ENCODE measurements at regions not wholly inside any gene's neighbourhood (a gene's known extent, or its start where the extent isn't known, plus 50 kb on each side); places are given as distances from the start of the nearest gene placed in this dataset.

DNA sequence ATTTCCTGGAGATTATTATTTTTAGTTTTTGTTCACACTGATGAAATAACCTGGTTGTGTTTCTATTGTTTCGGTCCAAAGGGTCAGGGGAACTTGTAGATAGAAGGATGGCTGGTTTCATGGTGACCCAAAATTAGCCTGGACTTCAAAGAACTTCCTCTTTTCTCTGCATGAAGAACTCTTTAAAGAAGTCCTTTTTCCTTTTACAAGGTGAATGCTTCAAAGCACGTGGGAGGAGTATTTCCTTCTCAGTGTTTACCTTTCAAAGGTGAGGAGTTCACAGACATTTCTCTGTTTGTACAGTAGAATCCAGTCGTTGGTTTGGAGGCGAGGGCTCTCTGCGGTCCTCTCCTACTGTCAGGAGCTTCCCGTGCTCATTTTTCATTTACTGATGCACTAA, 561.7 kb downstream of the GATA3 start:
- Histone ChIP-seq H3K9me1 (replicated peaks; ENCODE audit: control insufficient read depth, extremely low read depth, insufficient read depth, low read length) (no peaks in the 10 kb centered on the region), H2AFZ (ENCODE audit: low read depth, low read length) (no peak overlapping the region), H3K79me2 (ENCODE audit: control insufficient read depth, insufficient read depth, low read length) (no peaks in the 10 kb centered on the region), H4K20me1 (replicated peaks; ENCODE audit: control insufficient read depth, extremely low read depth, insufficient read depth, low read length) (no peaks in the 10 kb centered on the region), H3K9me3 (replicated peaks; ENCODE audit: control insufficient read depth, insufficient read depth, low read length) (no peaks in the 10 kb centered on the region), H3K27me3 (ENCODE audit: control insufficient read depth in 2 of 2, insufficient read depth in 2 of 2, low read length in 2 of 2) (no peaks in the 10 kb centered on the region), H3K4me2 (ENCODE audit: insufficient read depth, low read length) (no peak overlapping the region), H3K27ac (ENCODE audit: insufficient read depth, low read depth, low read length) (no peak overlapping the region), H3K4me3 (replicated peaks in 1 of 3; ENCODE audit: insufficient read depth in 1 of 3, low read depth in 1 of 3, low read length in 3 of 3) (no peak overlapping the region), H3K36me3 (ENCODE audit: control insufficient read depth in 2 of 2, extremely low read depth in 1 of 2, insufficient read depth in 2 of 2, low read length in 2 of 2) (no peaks in the 10 kb centered on the region), H3K4me1 (ENCODE audit: control insufficient read depth, extremely low read depth, insufficient read depth, low read length) (no peaks in the 10 kb centered on the region), H3K9ac (replicated peaks; ENCODE audit: extremely low read depth, insufficient read depth, low read length) (no peak overlapping the region)
- CTCF ChIA-PET = no interaction called here
- no peak for FAIRE-seq
- POLR2A ChIA-PET = no interaction called here
- BruUV-seq (replicated peaks) = no TSS peak
- TF ChIP-seq, protein P1, sequence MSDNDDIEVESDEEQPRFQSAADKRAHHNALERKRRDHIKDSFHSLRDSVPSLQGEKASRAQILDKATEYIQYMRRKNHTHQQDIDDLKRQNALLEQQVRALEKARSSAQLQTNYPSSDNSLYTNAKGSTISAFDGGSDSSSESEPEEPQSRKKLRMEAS (IDR thresholded peaks at IDR 0.05; ENCODE audit: insufficient read depth, insufficient read length) = no peak
- TF ChIP-seq, protein P2, sequence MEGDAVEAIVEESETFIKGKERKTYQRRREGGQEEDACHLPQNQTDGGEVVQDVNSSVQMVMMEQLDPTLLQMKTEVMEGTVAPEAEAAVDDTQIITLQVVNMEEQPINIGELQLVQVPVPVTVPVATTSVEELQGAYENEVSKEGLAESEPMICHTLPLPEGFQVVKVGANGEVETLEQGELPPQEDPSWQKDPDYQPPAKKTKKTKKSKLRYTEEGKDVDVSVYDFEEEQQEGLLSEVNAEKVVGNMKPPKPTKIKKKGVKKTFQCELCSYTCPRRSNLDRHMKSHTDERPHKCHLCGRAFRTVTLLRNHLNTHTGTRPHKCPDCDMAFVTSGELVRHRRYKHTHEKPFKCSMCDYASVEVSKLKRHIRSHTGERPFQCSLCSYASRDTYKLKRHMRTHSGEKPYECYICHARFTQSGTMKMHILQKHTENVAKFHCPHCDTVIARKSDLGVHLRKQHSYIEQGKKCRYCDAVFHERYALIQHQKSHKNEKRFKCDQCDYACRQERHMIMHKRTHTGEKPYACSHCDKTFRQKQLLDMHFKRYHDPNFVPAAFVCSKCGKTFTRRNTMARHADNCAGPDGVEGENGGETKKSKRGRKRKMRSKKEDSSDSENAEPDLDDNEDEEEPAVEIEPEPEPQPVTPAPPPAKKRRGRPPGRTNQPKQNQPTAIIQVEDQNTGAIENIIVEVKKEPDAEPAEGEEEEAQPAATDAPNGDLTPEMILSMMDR (IDR thresholded peaks at IDR 0.05; ENCODE audit: extremely low read depth in 1 of 2, insufficient read depth in 1 of 2, low read depth in 1 of 2, low read length in 2 of 2) = no peak
- TF ChIP-seq GATA2 (IDR thresholded peaks at IDR 0.05; ENCODE audit: insufficient read depth, insufficient read length, low read depth, low read length) = no peak
- TF ChIP-seq POLR2AphosphoS5 (IDR thresholded peaks at IDR 0.05; ENCODE audit: insufficient read depth, low read depth, low read length) = no peak
- TF ChIP-seq EZH2 (IDR thresholded peaks at IDR 0.05; ENCODE audit: borderline replicate concordance, low read depth, low read length, severe bottlenecking) = no peak
- no peak for TF ChIP-seq JUN (IDR thresholded peaks at IDR 0.05; ENCODE audit: borderline replicate concordance, insufficient read depth, insufficient read length, low read depth)
- no peak for TF ChIP-seq POLR2A (IDR thresholded peaks at IDR 0.05; ENCODE audit: low read depth, low read length)
- TF ChIP-seq MYC (IDR thresholded peaks at IDR 0.05; ENCODE audit: low read depth, low read length) = no peak
- TF ChIP-seq FOS (IDR thresholded peaks at IDR 0.05; ENCODE audit: borderline replicate concordance, insufficient read depth, low read length) = no peak
- DNase-seq (ENCODE audit: low read depth, low spot score) = no peak
- intact Hi-C loops (cut with micrococcal nuclease) = no loop called here
- dilution Hi-C loops (cut with MboI; ENCODE audit: extremely low pct_ligation_motif_present, low sequenced_read_pairs) = no loop called here

Data from endothelial cell of umbilical vein (primary cell).